ENCODE measurements at regions not wholly inside any gene's neighbourhood (a gene's known extent, or its start where the extent isn't known, plus 50 kb on each side); places are given as distances from the start of the nearest gene placed in this dataset.

GRCh38 chr3:59612444-59612715, 562.6 kb upstream of the CFAP20DC start:
- Histone ChIP-seq H3K36me3 (no peaks in the 10 kb centered on the region), H3K4me1 (peaks cover 0 to 9% (median 0%) of the 10 kb centered on the region in 12 donors), H3K9me3 (peaks cover 0 to 7% (median 0%) of the 10 kb centered on the region in 12 donors), H3K4me3 (no peak overlapping the region), H3K27ac (no peak overlapping the region), H3K27me3 (no peaks in the 10 kb centered on the region)
- intact Hi-C loops (cut with DNase I): no loop called here
- TF ChIP-seq CTCF (IDR thresholded peaks at IDR 0.05): no peak
- no peak for TF ChIP-seq POLR2A (IDR thresholded peaks at IDR 0.05)
- 94 to 97% (median 95%) methylated on average over 2 of the region's 2 CpGs for WGBS, 4 donors
- DNase-seq: no peak
- ATAC-seq: no peak

GRCh38 chr3:59611649-59612443, 562.0 kb upstream of the CFAP20DC start:
- TF ChIP-seq POLR2A (IDR thresholded peaks at IDR 0.05) (no peak), CTCF (IDR thresholded peaks at IDR 0.05) (no peak)
- H3K9me3 ChIP-seq: peaks cover 0 to 7% (median 0%) of the 10 kb centered on the region in 12 donors
- no peak overlapping the region for H3K4me3 ChIP-seq
- ATAC-seq: no peak
- H3K27me3 ChIP-seq: no peaks in the 10 kb centered on the region
- WGBS, 4 donors: 77 to 87% (median 85%) methylated on average over 7 of the region's 7 CpGs
- H3K36me3 ChIP-seq: no peaks in the 10 kb centered on the region
- peaks cover 0 to 12% (median 3%) of the 10 kb centered on the region in 12 donors for H3K4me1 ChIP-seq
- intact Hi-C loops (cut with DNase I): no loop called here
- no peak overlapping the region for H3K27ac ChIP-seq
- no peak for DNase-seq

GRCh38 chr3:59609657-59610348, 560.0 kb upstream of the CFAP20DC start:
- 43 to 61% (median 57%) methylated on average over 6 of the region's 6 CpGs for WGBS, 4 donors
- Histone ChIP-seq H3K27ac (peak overlapping the region in 3 of 12 donors; percentile 17 to 24 (median 18)), H3K36me3 (no peaks in the 10 kb centered on the region), H3K9me3 (peaks cover 0 to 7% (median 0%) of the 10 kb centered on the region in 12 donors), H3K4me1 (peaks cover 0 to 22% (median 6%) of the 10 kb centered on the region in 12 donors), H3K4me3 (no peak overlapping the region), H3K27me3 (no peaks in the 10 kb centered on the region)
- TF ChIP-seq CTCF (IDR thresholded peaks at IDR 0.05): no peak
- DNase-seq: peak in 2 of 5 donors; percentile 66 to 71
- intact Hi-C loops (cut with DNase I): no loop called here
- ATAC-seq: peak in 2 of 4 donors; percentile 26 to 31

GRCh38 chr3:59608356-59608755, 558.5 kb upstream of the CFAP20DC start:
- 89 to 93% (median 92%) methylated on average over 6 of the region's 6 CpGs for WGBS, 4 donors
- Histone ChIP-seq H3K4me1 (peaks cover 0 to 22% (median 6%) of the 10 kb centered on the region in 12 donors), H3K36me3 (no peaks in the 10 kb centered on the region), H3K27me3 (no peaks in the 10 kb centered on the region), H3K9me3 (no peaks in the 10 kb centered on the region), H3K4me3 (no peak overlapping the region), H3K27ac (no peak overlapping the region)
- DNase-seq (no peak), ATAC-seq (no peak)
- TF ChIP-seq POLR2A (IDR thresholded peaks at IDR 0.05) (no peak), CTCF (IDR thresholded peaks at IDR 0.05) (no peak)
- intact Hi-C loops (cut with DNase I): no loop called here

Data from heart left ventricle (tissue), 16 donors.